8988T (cell line): ENCODE measurements at regions not wholly inside any gene's neighbourhood (a gene's known extent, or its start where the extent isn't known, plus 50 kb on each side); places are given as distances from the start of the nearest gene placed in this dataset.

Experiments used
- DNase-seq: peaks from one replicate; pipeline ENCODE4 v3.0.0; 2011

DNA sequence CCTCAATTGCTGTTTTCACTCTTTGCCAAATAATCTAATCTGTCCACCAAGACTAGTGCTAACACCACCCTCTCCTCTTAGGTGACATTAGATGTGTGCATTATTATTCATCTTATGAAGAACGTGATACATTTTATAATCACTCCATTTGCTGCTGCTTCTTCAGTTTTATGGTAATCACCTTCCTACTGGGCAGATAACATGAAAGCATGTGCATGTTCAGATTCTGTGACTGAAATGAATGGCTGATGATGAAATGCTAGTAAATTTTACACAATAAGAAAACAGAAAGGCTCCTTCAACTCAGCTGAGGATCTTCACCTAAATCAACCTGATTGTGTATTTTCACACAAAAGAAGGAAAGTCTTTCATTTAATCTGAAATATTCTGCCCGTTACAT is 577.6 kb downstream of the CSNK1G3 start:
- no peak for DNase-seq

- DNase-seq: no peak
These were observed 576.5 kb downstream of the CSNK1G3 start for GRCh38 chr5:124088289-124089032.

GRCh38 chr5:124087752-124088151 is 575.8 kb downstream of the CSNK1G3 start:
- no peak for DNase-seq

DNA sequence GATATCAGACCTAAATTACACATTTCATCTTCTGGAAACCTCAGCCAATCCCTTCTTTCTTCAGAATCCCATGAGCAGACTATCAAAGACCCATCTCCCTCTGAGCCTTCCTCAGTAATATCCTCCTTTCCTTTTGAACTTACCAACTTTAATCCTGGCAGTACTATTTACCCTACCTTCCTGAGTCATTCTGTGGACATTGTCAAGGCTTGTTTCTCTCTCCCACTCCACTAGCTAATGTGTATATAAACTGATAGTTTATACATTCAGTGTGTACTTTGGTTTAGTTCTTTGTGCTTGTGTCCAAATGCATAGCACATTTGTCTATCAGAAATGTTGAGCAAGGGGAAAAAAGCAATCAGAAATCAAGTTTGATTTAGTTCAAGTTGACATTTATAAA is 568.3 kb downstream of the CSNK1G3 start:
- DNase-seq: no peak

DNA sequence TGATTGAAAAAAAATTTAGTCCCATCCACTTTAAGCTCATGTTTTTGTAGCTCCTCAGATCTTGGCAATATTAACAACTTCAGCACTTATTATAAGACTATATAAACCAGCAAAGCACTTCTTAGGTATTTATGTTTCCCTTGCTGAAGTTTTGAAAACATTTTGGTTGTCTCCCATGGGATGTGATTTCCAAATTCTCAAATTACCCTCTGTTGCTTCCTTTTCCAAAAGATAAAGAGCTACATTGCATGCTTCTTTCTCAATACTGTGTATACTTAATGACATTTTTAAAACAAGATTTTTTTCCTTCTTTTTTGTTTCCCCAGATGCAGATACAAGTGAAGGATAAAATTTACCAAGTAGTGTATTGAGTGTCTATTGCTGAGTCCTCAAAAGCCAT is 567.1 kb downstream of the CSNK1G3 start:
- DNase-seq: no peak

DNA sequence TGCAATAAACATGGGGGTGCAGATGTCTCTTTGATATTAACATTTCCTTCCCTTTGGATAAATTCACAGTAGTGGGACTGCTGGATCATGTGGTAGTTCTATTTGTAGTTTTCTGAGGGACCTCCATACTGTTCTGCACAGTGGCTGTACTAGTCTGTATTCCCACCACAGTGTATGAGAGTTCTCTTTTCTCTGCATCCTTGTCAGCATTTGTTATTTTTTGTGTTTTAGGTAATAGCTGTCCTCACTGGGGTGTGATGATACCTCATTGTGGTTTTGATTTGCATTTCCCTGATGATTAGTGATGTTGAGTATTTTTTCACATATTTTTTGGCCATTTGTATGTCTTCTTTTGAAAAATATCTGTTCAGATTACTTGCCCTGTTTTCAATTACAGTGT is 562.5 kb downstream of the CSNK1G3 start:
- DNase-seq: no peak

GRCh38 chr5:124072570-124072969 is 560.6 kb downstream of the CSNK1G3 start:
- DNase-seq: no peak

- DNase-seq: no peak
These were observed 559.1 kb downstream of the CSNK1G3 start for GRCh38 chr5:124071039-124071438.

- no peak for DNase-seq
These were observed 553.5 kb downstream of the CSNK1G3 start for GRCh38 chr5:124065508-124065907.

DNA sequence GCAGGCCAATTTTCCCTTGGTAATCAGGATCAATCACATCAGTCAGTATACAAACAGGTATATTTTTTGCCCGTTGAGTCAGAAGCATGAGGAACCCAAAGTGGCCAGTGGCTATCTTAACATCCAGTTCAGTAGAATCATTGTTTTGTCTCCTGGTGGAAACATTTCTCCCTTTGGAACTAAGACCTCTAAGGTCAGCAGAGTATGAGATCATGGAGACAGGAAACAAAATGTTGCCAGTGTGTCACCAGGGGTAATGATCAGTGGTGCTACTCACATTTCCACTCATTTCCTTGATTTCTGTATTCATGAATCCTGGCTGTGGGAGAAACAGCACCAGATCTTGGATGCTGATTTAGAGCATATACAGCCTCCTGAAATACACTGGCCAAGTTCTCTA is 553.0 kb downstream of the CSNK1G3 start:
- DNase-seq: no peak

GRCh38 chr5:124061663-124062062 is 549.7 kb downstream of the CSNK1G3 start:
- no peak for DNase-seq

- DNase-seq: no peak
These were observed 549.1 kb downstream of the CSNK1G3 start for GRCh38 chr5:124061068-124061430.

DNA sequence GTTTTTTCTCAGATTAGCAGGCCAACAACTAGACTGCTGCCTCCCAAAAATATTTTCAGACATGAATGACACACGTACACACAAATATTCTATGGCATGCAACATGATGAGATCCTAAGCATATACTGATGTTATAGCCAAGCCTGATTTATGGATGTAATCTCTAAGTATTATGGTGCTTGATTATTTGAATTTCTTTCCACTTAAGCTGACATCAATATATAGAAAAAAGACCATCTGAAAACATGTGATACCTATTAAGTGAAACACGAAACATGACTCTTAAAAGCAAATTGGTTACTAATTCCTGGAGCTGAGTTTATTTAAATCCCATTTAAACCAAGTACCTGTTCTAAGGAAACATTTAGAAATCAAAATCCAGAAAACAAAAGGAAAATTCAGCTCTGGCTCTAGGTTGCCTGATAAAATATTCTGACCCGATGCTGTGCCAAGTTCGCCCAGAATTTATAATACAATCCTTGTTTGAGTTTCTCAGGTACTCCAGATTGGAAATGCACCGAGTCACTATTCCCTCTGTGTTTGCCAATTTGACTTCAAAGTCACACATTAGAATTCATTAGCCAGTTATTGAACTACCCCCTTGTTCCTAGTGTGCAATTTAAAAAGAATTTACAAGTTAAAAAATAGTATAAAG is 548.6 kb downstream of the CSNK1G3 start:
- DNase-seq: no peak

DNA sequence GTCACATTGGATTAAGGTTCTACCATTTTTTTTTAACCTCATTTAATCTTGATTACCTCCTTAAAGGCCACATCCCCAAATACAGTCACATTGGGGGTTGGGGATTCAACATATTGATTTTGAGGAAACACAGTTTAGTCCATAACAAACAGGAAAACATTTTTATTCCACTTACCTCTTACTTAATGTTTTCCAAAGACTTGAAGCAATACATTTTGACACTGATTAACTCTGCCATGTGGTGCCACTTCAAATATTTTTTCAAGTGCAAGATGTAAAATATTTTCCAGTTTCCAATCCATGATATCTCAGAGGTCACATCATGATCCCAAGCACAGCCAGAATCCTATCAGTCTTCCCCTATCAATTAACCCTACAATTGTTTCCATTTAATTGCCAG is 548.0 kb downstream of the CSNK1G3 start:
- no peak for DNase-seq

DNA sequence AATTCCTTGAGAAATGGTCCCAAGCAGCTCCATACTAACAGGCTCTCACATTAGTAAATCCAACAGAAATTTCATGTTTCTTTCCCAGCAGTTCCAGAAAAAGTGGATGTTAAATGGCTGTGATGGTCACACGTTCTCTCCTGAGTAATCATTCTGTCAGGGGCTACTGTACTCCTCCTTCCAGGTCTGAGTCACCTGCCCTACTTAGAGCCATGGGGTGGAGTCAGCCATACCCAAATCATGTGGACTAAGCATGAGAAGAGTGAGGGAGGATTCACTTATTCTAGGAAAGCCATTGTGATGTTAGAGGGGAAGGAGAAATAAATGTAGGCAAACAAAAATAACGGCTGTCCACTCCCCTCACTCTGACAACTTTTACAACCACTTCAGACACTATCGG is 547.2 kb downstream of the CSNK1G3 start:
- DNase-seq: no peak

GRCh38 chr5:124057724-124058231 is 545.8 kb downstream of the CSNK1G3 start:
- DNase-seq: no peak

DNA sequence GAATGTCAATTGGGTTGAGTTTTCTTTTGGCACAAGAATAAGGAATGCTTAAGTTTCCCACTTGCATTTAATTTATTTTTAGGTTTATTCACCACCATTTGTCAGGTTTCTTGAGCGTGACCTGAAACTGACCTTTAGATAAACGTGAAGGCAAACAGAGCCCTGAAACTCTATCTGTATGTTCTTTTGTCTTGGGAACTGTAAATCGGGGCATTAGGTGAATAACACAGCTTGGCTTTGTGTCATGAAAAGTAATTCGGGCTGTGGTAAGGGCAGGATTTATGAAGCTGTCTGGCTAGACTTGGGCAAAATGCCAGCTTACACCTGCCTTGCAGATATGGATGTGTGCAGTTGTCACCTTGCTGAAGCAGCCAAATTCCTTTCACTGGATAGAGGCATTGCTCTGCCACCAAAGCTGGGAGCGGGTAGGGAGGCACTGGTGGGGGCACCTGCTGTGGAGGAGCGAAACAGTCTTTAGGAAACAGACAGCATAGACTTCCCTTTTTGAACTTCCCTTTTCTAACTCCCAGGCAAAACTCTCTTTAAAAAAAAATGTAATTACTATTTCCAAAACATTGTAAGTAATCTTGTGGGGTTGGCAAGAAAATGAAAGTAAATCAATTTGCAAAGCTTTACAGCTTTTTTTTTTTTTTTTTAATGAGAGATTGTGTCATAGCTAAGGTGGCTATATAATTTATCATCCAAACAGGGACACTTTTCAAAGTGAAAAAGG is 545.2 kb downstream of the CSNK1G3 start:
- no peak for DNase-seq

DNA sequence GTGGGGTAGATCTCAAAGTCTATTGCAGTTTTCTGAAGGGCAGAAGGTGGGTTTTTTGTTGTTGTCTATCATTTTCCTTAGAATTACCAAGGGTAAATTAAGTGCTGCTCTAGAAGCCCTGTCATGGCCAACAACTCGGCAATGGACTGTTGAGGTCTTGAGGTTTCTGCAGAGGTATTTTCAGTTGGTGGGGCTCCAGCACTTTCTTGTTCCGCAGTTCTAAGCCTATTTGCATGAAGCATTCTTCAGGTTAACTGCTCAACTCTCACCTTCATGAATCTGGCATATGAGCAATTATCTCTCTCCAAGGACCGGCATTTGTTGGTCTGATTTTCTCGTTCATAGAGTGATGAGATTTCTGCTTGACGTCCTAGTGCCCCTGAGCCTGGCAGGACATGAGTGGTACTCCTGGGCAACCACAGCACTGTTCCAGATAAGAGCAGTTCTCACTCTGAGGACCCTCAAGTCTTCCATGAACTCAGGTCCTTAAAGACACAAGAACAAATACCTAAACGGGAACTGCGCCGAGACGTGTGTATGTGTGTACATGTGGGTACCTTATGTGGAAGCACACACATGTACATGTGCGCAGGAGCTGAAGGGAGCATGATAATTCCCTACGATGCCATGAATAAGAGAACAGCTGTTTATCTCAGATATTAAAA is 544.5 kb downstream of the CSNK1G3 start:
- no peak for DNase-seq

- no peak for DNase-seq
These were observed 543.8 kb downstream of the CSNK1G3 start for GRCh38 chr5:124055751-124056150.

DNA sequence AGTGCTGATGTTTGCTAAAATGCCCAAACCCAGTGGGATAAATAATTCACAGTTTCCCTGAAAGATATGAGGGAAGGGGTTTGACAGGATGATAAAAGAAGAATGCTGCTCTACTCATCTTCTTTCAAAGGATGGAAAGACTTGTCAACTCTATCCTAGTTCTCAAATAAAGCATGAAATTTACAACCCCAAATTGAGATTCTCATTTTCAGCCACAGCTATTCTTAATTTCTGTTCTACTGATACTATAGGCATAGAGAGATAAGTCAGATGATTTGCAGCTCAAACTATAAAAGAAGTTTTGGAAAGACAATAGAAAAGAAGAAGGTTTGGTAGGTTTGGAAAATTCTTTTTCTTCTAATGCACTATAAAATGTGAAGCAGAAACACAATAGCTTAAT is 542.6 kb downstream of the CSNK1G3 start:
- no peak for DNase-seq

DNA sequence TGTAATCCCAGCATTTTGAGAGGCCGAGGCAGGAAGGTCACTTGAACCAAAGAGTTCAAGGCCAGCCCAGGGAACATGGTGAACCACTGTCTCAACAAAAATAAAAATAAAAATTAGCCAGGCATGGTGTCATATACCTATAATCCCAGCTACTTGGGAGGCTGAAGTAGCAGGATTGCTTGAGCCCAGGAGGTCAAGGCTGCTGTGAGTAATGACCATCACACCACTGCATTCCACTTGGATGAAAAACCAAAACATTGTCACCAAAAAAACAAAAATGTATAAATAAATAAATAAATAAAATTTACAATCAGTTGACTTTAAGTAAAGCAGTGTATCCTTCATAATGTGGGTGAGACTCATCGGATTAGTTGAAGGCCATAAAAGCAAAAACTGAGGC is 541.4 kb downstream of the CSNK1G3 start:
- DNase-seq: no peak

GRCh38 chr5:124052201-124052600 is 540.2 kb downstream of the CSNK1G3 start:
- no peak for DNase-seq

GRCh38 chr5:124050120-124050770 is 538.3 kb downstream of the CSNK1G3 start:
- no peak for DNase-seq
